GM19043 (cell line): ENCODE measurements at regions not wholly inside any gene's neighbourhood (a gene's known extent, or its start where the extent isn't known, plus 50 kb on each side); places are given as distances from the start of the nearest gene placed in this dataset.

Experiments
- ATAC-seq: cut with Tn5 transposase; IDR thresholded peaks from one replicate; pipeline ENCODE4 v1.9.1; 2021; ENCODE audit warnings: low read depth; ENCODE audit not compliant: unreplicated experiment

DNA sequence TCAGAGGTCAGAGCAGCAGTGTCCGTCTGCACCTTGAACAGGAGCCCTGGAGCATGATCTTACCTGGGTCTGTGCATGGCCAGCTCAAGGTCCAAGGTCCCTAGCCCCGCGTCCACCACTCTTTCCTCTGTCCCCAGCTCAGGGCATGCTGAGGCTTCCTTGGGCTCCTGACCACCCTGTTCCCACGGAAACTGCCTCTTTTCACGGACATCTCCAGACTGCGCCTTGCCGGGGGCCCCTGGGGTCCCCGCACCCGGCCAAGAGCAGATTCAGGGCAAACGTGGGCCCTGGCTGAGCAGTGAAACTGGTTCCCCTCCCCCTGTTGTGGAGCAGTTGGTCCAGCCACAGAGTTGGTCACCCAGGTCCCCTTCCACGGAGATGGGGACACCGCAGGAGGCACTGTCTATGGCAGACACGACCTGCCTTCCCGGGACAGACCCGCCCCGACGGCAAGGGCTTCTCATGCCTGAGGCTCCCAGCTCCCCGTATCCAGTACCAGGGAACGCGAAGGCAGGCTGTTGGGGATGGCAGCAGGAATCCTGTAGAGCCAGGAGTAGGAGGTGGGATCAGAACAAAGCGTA lies 217.4 kb upstream of the PPP2R2D start:
- ATAC-seq: no peak

DNA sequence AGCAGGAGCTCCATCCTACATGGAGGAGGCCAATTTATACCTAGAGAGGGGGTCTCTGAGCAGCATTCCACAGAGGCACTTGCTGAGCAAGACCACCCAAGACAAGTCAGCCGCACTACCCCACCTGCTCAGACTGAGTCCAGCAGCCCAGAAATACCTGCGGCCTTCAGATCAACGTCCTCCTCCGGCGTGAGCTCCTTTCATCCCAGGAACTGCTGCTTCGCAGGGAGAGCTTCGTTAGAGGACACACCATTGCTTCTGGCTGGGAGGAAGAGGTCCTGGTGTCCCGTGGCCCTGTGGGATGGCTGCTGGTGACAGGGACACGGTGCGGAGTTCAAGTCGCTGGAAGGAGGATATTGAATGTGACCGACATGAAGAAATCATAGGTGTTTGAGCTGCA lies 216.9 kb upstream of the PPP2R2D start:
- ATAC-seq: no peak

DNA sequence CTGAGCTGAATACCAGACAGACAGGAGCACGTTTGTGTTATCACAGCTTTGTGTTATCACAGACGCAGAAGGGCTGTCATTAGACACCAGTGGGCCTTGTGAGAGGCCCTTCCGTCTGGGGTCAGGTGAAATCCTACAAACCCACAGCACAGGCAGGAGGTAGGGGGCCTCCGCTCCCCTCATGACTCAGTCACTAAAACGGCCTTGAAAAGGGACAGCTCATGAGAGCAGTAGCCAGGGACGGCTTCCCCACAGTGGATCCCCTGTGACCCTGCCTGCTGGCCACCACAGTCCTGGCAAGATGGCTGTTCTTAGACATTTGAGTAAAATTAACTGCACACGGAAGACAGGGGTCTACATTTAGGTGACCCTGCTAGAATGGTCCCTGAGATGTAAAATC lies 215.8 kb upstream of the PPP2R2D start:
- no peak for ATAC-seq

DNA sequence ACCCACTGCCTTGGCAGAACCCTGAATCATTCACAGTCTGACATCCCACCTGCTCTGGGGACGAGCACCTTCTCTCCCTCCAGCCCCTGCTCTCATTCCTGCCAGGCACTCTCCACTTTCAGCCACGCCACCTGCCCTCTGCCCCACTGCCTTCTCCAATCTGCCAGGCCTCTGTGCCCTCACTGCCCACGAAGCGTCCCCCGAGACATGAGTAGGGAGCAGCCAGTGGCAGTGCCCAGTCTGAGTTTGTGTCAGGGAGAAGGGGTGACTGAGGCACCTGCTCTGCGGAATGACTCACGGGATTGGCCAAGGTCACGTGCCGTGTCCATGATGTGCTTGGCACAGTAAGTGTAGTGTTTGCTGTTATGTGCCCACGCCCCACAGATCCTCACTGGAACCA lies 215.2 kb upstream of the PPP2R2D start:
- no peak for ATAC-seq

DNA sequence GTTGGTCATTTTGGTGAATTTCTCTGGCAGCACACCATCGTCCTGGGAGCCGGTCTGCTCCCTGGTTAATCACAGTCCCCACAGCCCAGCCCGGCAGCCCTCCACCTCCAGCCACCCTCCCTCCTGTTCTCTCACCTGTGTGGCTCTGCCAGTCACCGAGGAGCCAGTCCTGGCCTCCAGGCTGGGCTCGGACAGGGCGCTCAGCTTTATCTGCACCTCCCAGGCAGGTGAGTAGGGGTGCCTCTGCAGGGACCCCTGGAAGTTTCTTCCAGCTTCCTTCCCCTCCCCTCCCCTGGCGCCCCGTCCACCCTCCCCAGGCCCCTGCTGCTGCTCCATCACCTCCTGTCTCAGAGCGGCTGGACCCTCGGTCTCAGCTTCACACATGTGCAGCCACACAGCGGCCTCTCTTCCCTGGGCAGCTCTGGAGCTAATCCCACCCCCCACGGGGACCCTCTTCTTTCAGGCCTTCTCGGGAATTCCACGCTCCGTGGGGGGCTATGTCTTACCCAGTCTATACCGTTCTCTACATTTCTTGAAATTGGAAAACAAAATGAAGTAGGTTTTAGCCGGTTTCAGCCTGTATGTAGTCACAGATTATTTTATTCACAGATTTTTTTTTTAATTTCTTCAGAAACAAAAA lies 213.9 kb upstream of the PPP2R2D start:
- no peak for ATAC-seq

DNA sequence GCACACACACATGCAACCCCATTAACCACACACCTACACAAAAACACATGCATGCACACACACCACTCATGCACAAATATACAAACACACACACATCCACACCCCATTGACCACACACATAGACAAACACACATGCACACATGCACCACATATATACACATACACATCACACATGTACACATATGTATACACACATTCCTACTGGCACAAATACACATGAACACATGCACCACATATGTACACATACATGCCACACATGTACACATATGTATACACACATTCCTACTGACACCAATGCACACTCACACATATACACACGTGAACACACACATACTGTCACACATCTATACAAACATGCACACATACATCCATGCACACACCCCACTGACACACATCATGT lies 212.5 kb upstream of the PPP2R2D start:
- ATAC-seq: no peak

DNA sequence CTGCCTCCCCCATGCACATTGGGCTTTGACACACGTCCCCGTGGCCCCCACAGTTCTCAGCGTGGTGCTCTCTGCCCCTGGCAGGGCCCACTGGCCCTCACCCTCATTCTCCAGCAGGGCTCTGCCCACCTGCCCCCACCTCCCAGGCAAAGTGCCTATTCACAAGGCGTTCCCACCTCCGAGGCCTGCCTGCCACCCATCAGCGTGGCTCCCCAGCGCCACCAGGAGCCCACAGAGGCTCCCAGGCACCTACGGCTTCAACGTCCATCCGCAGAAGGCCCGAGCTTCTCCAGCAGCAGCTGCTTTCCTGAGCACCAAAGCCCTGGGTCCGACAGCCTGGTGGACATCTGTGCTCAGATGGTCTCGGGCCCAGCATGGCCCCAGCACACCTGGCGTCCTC lies 211.8 kb upstream of the PPP2R2D start:
- ATAC-seq: no peak

GRCh38 chr10:131689486-131689885 lies 211.3 kb upstream of the PPP2R2D start:
- ATAC-seq: no peak

GRCh38 chr10:131689954-131690757 lies 210.7 kb upstream of the PPP2R2D start:
- ATAC-seq: no peak

DNA sequence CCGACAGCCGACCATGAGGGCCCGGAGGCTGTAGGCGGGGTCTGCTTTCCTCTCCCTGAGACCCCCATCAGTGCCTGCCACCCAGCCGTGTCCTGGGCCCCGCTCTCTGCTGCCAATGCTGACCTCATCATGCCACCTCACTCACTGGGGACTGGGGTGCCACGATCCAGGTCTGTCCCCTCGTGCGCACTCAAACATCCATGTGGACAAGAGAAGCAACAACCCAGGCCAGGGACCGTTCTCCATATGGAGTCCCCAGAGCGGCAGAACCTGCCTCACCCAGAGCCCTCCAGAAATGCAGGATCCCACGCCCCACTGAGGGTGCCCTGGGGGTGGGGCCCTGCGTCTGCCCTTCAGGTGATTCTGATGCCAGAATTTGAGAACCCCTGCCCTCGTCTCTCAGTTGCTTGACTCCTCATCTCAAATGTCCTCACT lies 210.0 kb upstream of the PPP2R2D start:
- ATAC-seq: no peak

- ATAC-seq: no peak
These were observed 209.2 kb upstream of the PPP2R2D start for GRCh38 chr10:131691481-131692090.

DNA sequence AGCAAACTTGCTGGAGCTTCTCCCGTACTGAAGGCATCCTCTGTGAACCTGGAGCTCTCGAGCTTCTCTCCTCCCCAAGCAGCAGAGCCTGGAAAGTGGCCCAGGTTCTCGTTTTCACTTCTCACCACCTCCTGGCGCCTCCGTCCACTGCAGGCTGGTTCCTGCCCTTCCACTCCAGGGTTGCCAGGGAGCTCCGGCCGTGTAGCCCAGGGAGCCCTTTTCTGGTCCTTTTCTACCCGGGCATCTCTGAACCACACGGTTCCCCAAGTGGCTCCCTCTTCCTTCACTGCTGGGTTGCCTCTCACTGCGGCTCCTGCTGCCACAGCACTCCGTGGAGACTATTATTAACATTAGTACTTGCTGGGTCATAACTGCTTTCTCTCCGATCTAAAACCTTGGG lies 208.6 kb upstream of the PPP2R2D start:
- ATAC-seq: no peak

DNA sequence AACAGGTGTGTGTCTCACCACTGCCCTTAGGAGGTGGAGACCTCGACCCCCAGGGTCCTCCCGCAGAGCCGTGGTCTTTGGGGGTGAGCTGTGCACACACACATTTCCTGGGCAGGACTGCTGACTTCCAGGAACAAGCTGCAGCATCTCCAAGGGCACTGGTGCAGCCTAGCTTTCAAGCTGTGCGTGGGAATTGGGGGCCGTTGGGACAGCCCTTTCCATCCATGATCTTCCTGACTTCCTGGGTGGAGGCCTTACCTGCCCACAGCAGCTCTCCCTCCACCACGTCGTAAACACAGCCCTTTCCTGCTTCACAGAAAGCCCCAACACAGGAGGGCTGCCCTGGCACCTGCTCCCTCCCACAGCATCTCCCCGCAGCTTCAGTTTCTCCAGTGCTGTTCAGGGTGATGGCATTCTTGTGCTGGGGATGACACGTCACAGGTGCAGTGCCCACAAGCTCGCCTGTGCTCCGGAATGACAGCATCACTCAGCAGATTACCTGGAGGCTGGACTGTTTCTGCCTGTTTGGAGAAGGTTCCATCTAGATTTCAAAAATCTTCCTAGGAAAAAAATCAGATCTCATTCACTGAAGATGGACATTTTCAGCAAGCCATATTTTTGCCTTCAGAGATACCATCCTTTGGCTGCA lies 208.0 kb upstream of the PPP2R2D start:
- ATAC-seq: no peak

- ATAC-seq: no peak
These were observed 207.0 kb upstream of the PPP2R2D start for GRCh38 chr10:131693766-131694165.

DNA sequence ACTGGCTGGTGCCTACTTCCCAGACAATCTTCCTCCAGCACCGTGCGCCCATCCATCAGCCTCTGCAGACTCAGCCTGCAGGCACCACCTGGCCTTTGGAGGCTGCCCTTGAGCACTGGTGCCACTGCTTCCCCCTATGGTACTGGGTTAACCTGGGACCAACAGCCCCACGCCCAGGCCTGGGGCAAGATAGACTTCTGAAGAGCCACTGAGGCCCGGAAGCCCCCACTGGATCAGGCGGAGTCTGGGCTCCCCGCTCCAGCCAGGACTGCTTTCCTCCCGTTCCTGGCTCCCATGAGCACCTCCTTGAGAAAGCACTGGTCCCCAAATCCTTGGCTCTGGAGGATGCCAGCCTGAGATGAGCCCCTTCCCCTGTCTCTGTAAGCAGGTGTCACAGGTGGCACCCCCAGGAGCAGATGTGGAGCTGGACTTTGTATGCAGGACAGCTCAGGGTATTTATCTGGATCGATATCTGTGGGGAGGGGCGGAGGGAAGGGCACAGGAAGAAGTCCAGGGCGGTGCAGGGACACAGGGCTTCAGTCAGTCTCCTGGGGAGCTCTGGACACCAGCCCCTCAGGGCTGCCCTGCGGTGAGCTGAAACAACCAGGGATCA lies 206.5 kb upstream of the PPP2R2D start:
- no peak for ATAC-seq

- ATAC-seq: no peak
These were observed 205.9 kb upstream of the PPP2R2D start for GRCh38 chr10:131694781-131695495.

DNA sequence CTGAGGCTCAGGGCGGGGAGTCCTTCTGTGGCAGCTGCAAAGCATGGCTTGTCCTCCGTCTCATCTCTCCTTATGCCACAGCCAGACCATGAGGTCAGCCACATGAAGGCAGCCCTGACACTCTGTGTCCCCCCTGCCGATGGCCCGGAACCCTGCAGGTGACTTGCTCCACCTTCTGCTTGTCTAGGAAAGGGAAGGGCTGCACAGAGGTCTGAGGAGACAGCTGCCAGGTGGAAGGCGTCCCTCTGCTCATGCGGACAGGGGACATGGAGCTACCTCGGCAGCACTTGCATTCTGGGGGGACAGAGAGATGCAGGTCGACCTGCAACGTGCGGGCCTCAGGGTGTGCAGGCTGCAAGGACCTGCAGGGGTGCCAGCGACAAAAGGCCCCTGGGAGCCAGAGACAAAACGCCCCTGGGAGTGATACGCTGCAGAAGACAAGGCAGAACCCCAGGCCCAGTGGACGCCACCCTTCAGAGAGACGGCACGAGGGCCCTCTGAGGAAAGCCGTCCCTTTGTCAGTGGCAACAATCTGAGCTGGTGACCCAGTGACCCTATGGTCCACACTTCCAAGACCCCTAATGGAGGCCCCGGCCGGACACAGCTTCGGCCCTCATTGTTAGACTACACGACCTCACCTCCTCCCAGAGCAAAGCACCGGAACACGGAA lies 205.2 kb upstream of the PPP2R2D start:
- no peak for ATAC-seq

GRCh38 chr10:131697476-131698128 lies 203.2 kb upstream of the PPP2R2D start:
- ATAC-seq: no peak

DNA sequence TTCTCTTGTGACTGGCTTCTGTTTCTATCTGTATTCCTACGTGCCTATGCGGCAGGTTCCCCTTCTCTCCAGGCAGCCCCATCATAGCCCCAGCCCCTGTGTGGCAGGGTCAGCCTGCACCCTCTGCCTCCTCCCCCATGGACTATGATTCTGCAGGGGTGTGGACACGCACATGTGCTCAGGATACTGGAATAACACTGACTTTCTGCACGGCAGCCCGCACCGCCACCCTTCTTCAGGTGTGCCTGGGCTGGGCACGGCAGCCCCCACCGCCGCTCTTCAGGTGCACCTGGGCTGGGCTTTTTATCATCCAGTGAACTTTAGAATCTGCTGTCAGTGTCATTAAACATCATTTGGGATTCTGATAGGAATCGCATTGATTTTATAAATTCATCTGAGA lies 202.6 kb upstream of the PPP2R2D start:
- no peak for ATAC-seq
